ENCODE measurements at regions not wholly inside any gene's neighbourhood (a gene's known extent, or its start where the extent isn't known, plus 50 kb on each side); places are given as distances from the start of the nearest gene placed in this dataset.
A peak's percentile ranks its signal among the peaks of the same experiment; 100 is the strongest.

- TF ChIP-seq CTCF (IDR thresholded peaks at IDR 0.05; ENCODE audit: borderline replicate concordance, insufficient read depth, low read depth, low read length), result no peak
- no peak overlapping the region for H3K4me3 ChIP-seq (ENCODE audit: low read depth, low read length)
Measured at GRCh38 chr12:127339065-127339464, 927.9 kb upstream of the TMEM132C start.

- no peak overlapping the region for H3K4me3 ChIP-seq (ENCODE audit: low read depth, low read length)
- TF ChIP-seq CTCF (IDR thresholded peaks at IDR 0.05; ENCODE audit: borderline replicate concordance, insufficient read depth, low read depth, low read length), result no peak
Measured at GRCh38 chr12:127340381-127340780, 926.6 kb upstream of the TMEM132C start.

- no peak overlapping the region for H3K4me3 ChIP-seq (ENCODE audit: low read depth, low read length)
- TF ChIP-seq CTCF (IDR thresholded peaks at IDR 0.05; ENCODE audit: borderline replicate concordance, insufficient read depth, low read depth, low read length), result no peak
Measured at GRCh38 chr12:127342861-127343260, 924.1 kb upstream of the TMEM132C start.

- TF ChIP-seq CTCF (IDR thresholded peaks at IDR 0.05; ENCODE audit: borderline replicate concordance, insufficient read depth, low read depth, low read length), result no peak
Measured at GRCh38 chr12:127343940-127344339, 923.0 kb upstream of the TMEM132C start.

GRCh38 chr12:127351481-127352010, 915.4 kb upstream of the TMEM132C start:
- H3K4me3 ChIP-seq (ENCODE audit: low read depth, low read length), result no peak overlapping the region
- no peak for TF ChIP-seq CTCF (IDR thresholded peaks at IDR 0.05; ENCODE audit: borderline replicate concordance, insufficient read depth, low read depth, low read length)

More at GRCh38 chr12:127343940-127344339, 923.0 kb upstream of the TMEM132C start:
- no peak overlapping the region for H3K4me3 ChIP-seq (ENCODE audit: low read depth, low read length)

- H3K4me3 ChIP-seq (ENCODE audit: low read depth, low read length), result no peak overlapping the region
Measured at GRCh38 chr12:127355061-127355841, 911.7 kb upstream of the TMEM132C start.

More at GRCh38 chr12:127355061-127355841, 911.7 kb upstream of the TMEM132C start:
- 0 out of 2 replicates have a peak, but pooled peaks have one; percentile 34 for TF ChIP-seq CTCF (IDR thresholded peaks at IDR 0.05; ENCODE audit: borderline replicate concordance, insufficient read depth, low read depth, low read length)

All from GM12875 (cell line).